Liver (tissue), 8 donors: ENCODE measurements at regions not wholly inside any gene's neighbourhood (a gene's known extent, or its start where the extent isn't known, plus 50 kb on each side); places are given as distances from the start of the nearest gene placed in this dataset.

Source experiments
- DNase-seq: peaks from one replicate; pipeline ENCODE4 v3.0.0-alpha.2; 2017; ENCODE audit warnings: low spot score
- H3K27ac ChIP-seq, 2 donors: one replicate each; pipeline ENCODE4 v1.7.0; 2013; ENCODE audit warnings: inconsistent platforms in 2 of 2, low read length in 2 of 2, control low read depth in 1 of 2, low read depth in 1 of 2, mild to moderate bottlenecking in 1 of 2
- H3K27me3 ChIP-seq, 4 donors: one replicate each; pipeline versions ENCODE4 v1.6.1 to v1.7.0; 2013; ENCODE audit warnings: low read length in 3 of 4, inconsistent platforms in 1 of 4, mild to moderate bottlenecking in 1 of 4, moderate library complexity in 1 of 4; ENCODE audit not compliant: control insufficient read depth in 4 of 4, insufficient read depth in 4 of 4
- H3K36me3 ChIP-seq, 4 donors: one replicate each; pipeline versions ENCODE4 v1.6.1 to v1.7.0; 2013; ENCODE audit warnings: low read length in 3 of 4, mild to moderate bottlenecking in 3 of 4, low read depth in 1 of 4, moderate library complexity in 1 of 4; ENCODE audit not compliant: control insufficient read depth in 4 of 4, insufficient read depth in 3 of 4
- H3K4me1 ChIP-seq, 4 donors: one replicate each; pipeline versions ENCODE4 v1.6.1 to v1.7.0; 2013; ENCODE audit warnings: low read length in 3 of 4, mild to moderate bottlenecking in 3 of 4, moderate library complexity in 1 of 4; ENCODE audit not compliant: control insufficient read depth in 4 of 4, insufficient read depth in 4 of 4
- H3K4me3 ChIP-seq, 3 donors: one replicate each; pipeline versions ENCODE4 v1.6.1 to v1.7.0; 2013; ENCODE audit warnings: low read length in 3 of 3, control low read depth in 1 of 3, low read depth in 1 of 3, mild to moderate bottlenecking in 1 of 3
- H3K9ac ChIP-seq, 2 donors: one replicate each; pipeline ENCODE4 v1.7.0; 2013; ENCODE audit warnings: low read length in 2 of 2, mild to moderate bottlenecking in 2 of 2, moderate library complexity in 2 of 2, control low read depth in 1 of 2, low read depth in 1 of 2
- H3K9me3 ChIP-seq, 4 donors: one replicate each; pipeline versions ENCODE4 v1.6.1 to v1.7.0; 2013; ENCODE audit warnings: low read length in 3 of 4; ENCODE audit not compliant: control insufficient read depth in 4 of 4
- ATF3 ChIP-seq: IDR thresholded peaks from 2 replicates; pipeline ENCODE4 v1.6.1; 2016; ENCODE audit warnings: antibody characterized with exemption
- EGR1 ChIP-seq, 2 donors: IDR thresholded peaks; 2 replicates each; pipeline ENCODE4 v1.6.1; 2016 to 2018; ENCODE audit warnings: antibody characterized with exemption in 2 of 2, low read depth in 2 of 2
- FOXA1 ChIP-seq: IDR thresholded peaks from 2 replicates; pipeline ENCODE4 v1.6.1; 2016; ENCODE audit warnings: antibody characterized with exemption
- GABPA ChIP-seq, 2 donors: IDR thresholded peaks in 1 of 2; conservative IDR thresholded peaks in 1 of 2; 2 replicates each; pipeline ENCODE4 v1.6.1; 2016; ENCODE audit warnings: antibody characterized with exemption in 2 of 2, mild to moderate bottlenecking in 1 of 2, moderate library complexity in 1 of 2
- HNF4A ChIP-seq, 2 donors: conservative IDR thresholded peaks; 2 replicates each; pipeline ENCODE4 v1.6.1; 2016; ENCODE audit warnings: antibody characterized with exemption in 2 of 2, mild to moderate bottlenecking in 2 of 2
- HNF4G ChIP-seq: IDR thresholded peaks from 2 replicates; pipeline ENCODE4 v1.6.1; 2016; ENCODE audit warnings: antibody characterized with exemption
- JUND ChIP-seq, 2 donors: IDR thresholded peaks; 2 replicates each; pipeline ENCODE4 v1.6.1; 2016; ENCODE audit warnings: antibody characterized with exemption in 2 of 2
- NR2F2 ChIP-seq: IDR thresholded peaks from 2 replicates; pipeline ENCODE4 v1.6.1; 2016; ENCODE audit warnings: antibody characterized with exemption
- RAD21 ChIP-seq, 2 donors: IDR thresholded peaks; 2 replicates each; pipeline ENCODE4 v1.6.1; 2016; ENCODE audit warnings: antibody characterized with exemption in 2 of 2, mild to moderate bottlenecking in 2 of 2
- SP1 ChIP-seq: IDR thresholded peaks from 2 replicates; pipeline ENCODE4 v1.6.1; 2018; ENCODE audit warnings: antibody characterized with exemption, mild to moderate bottlenecking
- TAF1 ChIP-seq: conservative IDR thresholded peaks from 2 replicates; pipeline ENCODE4 v1.6.1; 2016; ENCODE audit warnings: antibody characterized with exemption, mild to moderate bottlenecking
- ZBTB33 ChIP-seq: IDR thresholded peaks from 2 replicates; pipeline ENCODE4 v1.6.1; 2016; ENCODE audit warnings: antibody characterized with exemption
- WGBS: extraction: QIAGEN DNeasy Blood & Tissue Kit; methylation state at CpG from one replicate; pipeline ENCODE4 v1.1.7; 2013; 5-methylcytosine and 5-hydroxymethylcytosine counted together
- TF ChIP-seq, protein P1 (sequence below): IDR thresholded peaks from 2 replicates; pipeline ENCODE4 v1.6.1; 2016; ENCODE audit warnings: antibody characterized with exemption
- TF ChIP-seq, protein P2 (sequence below): IDR thresholded peaks from 2 replicates; pipeline ENCODE4 v1.6.1; 2016; ENCODE audit warnings: antibody characterized with exemption, mild to moderate bottlenecking
- TF ChIP-seq, protein P3 (sequence below): fragments of 150-350 bp; IDR thresholded peaks from 2 replicates; pipeline ENCODE4 v1.5.1; 2017; ENCODE audit warnings: improper control_type of control experiment, low read depth, low read length; ENCODE audit not compliant: missing input control
- donor health status: healthy.
- donor health status: healthy.
- donor health status: healthy.
- donor health status: healthy.
- donor health status: healthy.

- TF ChIP-seq FOXA1, result no peak
- no peak for TF ChIP-seq TAF1
- no peak for TF ChIP-seq SP1
- no peak for TF ChIP-seq HNF4A (conservative IDR thresholded peaks at IDR 0.05)
- peak in 1 of 2 donors; percentile 16 for TF ChIP-seq RAD21 (IDR thresholded peaks at IDR 0.05)
- no peak for TF ChIP-seq GABPA (IDR thresholded peaks at IDR 0.05 in 1 of 2, conservative IDR thresholded peaks at IDR 0.05 in 1 of 2)
- TF ChIP-seq, protein P1, sequence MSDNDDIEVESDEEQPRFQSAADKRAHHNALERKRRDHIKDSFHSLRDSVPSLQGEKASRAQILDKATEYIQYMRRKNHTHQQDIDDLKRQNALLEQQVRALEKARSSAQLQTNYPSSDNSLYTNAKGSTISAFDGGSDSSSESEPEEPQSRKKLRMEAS, result no peak
- Histone ChIP-seq H3K27ac (no peak overlapping the region), H3K4me3 (no peak overlapping the region), H3K36me3 (no peaks in the 10 kb centered on the region), H3K4me1 (no peaks in the 10 kb centered on the region), H3K9me3 (no peaks in the 10 kb centered on the region), H3K9ac (no peak overlapping the region), H3K27me3 (peaks cover 0 to 2% (median 0%) of the 10 kb centered on the region in 4 donors)
- WGBS, result 26% methylated on average over 2 of the region's 2 CpGs
- DNase-seq, result no peak
Measured at GRCh38 chr4:100063355-100063754, 113.3 kb upstream of the H2AZ1 start.

DNA sequence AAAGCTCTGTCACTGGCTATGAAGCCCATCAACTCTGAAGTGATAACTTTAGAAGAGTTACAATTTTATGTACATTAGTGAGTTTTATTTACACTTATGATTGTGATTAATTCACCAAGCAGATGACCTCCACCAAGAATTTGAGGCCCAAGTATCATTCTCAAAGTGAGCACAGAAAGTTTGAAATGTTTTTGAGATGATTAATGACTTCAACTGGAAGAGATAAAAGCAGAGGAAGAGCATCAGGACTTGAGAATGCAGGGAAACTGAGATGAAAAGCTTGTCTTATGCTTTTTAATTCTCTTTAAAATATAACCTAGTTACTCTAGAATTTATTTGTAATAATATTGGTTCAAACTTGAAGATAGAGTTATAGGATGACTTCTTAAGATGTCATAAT is 112.8 kb upstream of the H2AZ1 start:
- Histone ChIP-seq H3K4me3 (no peak overlapping the region), H3K27ac (no peak overlapping the region), H3K27me3 (peaks cover 0 to 2% (median 0%) of the 10 kb centered on the region in 4 donors), H3K9ac (no peak overlapping the region), H3K9me3 (no peaks in the 10 kb centered on the region), H3K4me1 (no peaks in the 10 kb centered on the region), H3K36me3 (no peaks in the 10 kb centered on the region)
- no peak for TF ChIP-seq GABPA (IDR thresholded peaks at IDR 0.05 in 1 of 2, conservative IDR thresholded peaks at IDR 0.05 in 1 of 2)
- TF ChIP-seq NR2F2, result no peak
- no peak for TF ChIP-seq HNF4G
- no peak for TF ChIP-seq ATF3
- TF ChIP-seq, protein P2, sequence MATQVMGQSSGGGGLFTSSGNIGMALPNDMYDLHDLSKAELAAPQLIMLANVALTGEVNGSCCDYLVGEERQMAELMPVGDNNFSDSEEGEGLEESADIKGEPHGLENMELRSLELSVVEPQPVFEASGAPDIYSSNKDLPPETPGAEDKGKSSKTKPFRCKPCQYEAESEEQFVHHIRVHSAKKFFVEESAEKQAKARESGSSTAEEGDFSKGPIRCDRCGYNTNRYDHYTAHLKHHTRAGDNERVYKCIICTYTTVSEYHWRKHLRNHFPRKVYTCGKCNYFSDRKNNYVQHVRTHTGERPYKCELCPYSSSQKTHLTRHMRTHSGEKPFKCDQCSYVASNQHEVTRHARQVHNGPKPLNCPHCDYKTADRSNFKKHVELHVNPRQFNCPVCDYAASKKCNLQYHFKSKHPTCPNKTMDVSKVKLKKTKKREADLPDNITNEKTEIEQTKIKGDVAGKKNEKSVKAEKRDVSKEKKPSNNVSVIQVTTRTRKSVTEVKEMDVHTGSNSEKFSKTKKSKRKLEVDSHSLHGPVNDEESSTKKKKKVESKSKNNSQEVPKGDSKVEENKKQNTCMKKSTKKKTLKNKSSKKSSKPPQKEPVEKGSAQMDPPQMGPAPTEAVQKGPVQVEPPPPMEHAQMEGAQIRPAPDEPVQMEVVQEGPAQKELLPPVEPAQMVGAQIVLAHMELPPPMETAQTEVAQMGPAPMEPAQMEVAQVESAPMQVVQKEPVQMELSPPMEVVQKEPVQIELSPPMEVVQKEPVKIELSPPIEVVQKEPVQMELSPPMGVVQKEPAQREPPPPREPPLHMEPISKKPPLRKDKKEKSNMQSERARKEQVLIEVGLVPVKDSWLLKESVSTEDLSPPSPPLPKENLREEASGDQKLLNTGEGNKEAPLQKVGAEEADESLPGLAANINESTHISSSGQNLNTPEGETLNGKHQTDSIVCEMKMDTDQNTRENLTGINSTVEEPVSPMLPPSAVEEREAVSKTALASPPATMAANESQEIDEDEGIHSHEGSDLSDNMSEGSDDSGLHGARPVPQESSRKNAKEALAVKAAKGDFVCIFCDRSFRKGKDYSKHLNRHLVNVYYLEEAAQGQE, result no peak
- no peak for TF ChIP-seq RAD21 (IDR thresholded peaks at IDR 0.05)
- TF ChIP-seq, protein P3, sequence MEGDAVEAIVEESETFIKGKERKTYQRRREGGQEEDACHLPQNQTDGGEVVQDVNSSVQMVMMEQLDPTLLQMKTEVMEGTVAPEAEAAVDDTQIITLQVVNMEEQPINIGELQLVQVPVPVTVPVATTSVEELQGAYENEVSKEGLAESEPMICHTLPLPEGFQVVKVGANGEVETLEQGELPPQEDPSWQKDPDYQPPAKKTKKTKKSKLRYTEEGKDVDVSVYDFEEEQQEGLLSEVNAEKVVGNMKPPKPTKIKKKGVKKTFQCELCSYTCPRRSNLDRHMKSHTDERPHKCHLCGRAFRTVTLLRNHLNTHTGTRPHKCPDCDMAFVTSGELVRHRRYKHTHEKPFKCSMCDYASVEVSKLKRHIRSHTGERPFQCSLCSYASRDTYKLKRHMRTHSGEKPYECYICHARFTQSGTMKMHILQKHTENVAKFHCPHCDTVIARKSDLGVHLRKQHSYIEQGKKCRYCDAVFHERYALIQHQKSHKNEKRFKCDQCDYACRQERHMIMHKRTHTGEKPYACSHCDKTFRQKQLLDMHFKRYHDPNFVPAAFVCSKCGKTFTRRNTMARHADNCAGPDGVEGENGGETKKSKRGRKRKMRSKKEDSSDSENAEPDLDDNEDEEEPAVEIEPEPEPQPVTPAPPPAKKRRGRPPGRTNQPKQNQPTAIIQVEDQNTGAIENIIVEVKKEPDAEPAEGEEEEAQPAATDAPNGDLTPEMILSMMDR, result no peak
- TF ChIP-seq SP1, result no peak
- TF ChIP-seq TAF1, result no peak
- TF ChIP-seq, protein P1, result no peak
- no peak for TF ChIP-seq FOXA1
- TF ChIP-seq JUND (IDR thresholded peaks at IDR 0.05), result no peak
- TF ChIP-seq ZBTB33, result no peak
- no peak for TF ChIP-seq HNF4A (conservative IDR thresholded peaks at IDR 0.05)
- no peak for TF ChIP-seq EGR1 (IDR thresholded peaks at IDR 0.05; ENCODE audit: low read depth in 2 of 2)
- DNase-seq, result no peak
